ENCODE measurements at regions not wholly inside any gene's neighbourhood (a gene's known extent, or its start where the extent isn't known, plus 50 kb on each side); places are given as distances from the start of the nearest gene placed in this dataset.
"Not testable (repeated sequence)": the region's sequence is repeated elsewhere in the genome, so short reads cannot be mapped to it uniquely, and the experiment has no call there.

DNA sequence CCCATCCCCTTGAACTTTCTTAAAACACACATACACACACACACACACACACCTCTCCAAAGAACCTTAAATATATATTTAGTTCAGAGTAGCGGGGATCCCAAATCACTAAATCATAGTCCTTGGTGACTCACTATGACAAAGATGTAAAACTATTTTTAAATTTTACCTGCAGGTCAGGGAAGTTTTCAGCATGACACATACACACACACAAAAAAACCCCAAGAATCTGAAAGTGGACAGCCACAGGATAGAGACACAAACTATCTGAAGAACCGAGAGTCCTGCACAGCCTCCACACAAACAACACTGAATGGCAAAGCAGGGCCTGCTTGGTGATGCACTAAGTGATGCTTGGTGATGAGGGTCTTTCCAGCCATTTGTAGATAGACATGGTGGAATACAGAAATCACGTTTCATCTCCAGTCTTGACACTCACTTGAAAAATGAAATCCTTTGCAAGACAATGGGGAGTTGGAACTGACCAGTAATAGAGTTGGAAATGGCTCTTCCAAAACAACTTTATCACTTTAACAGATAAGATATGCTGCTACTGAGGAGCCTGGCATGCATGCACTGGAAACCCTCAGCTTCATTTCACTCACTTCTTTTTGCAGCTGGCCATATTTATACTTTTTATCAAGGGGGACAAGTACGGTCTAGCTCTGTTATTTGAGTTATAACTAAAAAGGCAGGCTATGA lies 307.3 kb downstream of the RAPGEF2 start:
- no peak for DNase-seq

DNA sequence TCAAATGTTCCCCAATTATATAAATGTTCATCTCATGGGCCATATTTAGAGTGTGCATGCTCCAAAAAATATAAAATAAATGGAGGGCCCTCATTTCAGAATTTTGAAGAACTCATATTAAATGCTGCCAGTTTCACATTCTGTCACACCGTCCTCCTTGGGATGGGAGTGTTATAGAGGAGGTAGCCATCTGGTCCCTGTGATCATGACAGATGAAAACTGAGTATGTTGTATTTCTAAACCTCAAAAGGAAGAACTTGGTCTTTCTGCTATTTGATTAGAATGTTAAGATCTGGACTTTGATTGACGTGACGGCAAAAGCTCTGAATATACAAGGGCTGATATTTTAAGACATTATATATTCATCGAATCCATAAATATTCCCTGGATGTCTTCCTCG lies 308.0 kb downstream of the RAPGEF2 start:
- DNase-seq, result no peak

- peak in 1 of 2 experiments; percentile 2 for DNase-seq
These were observed 310.5 kb downstream of the RAPGEF2 start for GRCh38 chr4:159413306-159413943.

- DNase-seq, result no peak
These were observed 311.4 kb downstream of the RAPGEF2 start for GRCh38 chr4:159414305-159414704.

- no peak for DNase-seq
These were observed 313.2 kb downstream of the RAPGEF2 start for GRCh38 chr4:159416073-159416472.

GRCh38 chr4:159416996-159417395 lies 314.1 kb downstream of the RAPGEF2 start:
- no peak for DNase-seq

GRCh38 chr4:159420162-159421057 lies 317.5 kb downstream of the RAPGEF2 start:
- DNase-seq, result no peak

DNA sequence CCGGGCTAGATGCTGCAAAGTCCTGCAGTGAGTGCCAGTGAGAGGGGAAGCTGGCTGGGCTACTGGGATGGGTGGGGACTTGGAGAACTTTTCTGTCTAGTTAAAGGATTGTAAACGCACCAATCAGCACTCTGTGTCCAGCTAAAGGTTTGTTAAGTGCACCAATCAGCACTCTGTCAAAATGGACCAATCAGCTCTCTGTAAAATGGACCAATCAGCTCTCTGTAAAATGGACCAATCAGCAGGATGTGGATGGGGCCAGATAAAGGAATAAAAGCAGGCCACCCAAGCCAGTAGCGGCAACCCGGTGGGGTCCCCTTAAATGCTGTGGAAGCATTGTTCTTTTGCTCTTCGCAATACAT lies 318.2 kb downstream of the RAPGEF2 start:
- not testable (repeated sequence) for DNase-seq

GRCh38 chr4:159422019-159422418 lies 319.1 kb downstream of the RAPGEF2 start:
- DNase-seq, result no peak

- no peak for DNase-seq
These were observed 319.7 kb downstream of the RAPGEF2 start for GRCh38 chr4:159422626-159423025.

DNA sequence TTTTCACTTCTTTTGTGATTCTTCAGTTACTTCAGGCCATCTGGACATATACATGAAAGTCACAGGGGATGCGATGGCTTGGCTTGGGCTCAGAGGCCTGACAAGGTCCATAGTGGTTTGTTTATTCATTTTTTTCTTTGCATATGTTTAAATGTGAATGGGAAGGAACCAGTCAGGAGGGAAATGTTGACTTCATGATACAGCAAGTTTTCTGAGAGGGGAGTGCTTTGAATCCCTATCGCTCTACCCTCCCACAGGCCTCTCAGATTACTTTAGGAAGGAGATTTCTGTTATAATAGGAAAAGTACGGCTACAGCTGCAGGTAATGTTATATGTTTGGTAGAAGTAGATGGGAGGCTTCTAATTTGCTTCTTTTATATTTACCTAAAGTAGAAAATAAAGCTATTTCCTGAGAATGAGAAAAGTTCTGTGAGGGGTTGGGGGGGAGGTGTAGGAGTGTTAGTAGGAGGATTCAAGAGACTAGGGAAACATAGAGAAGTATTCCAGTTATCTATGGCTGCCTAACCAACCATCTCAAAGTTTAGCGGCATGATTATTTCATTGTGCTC lies 322.9 kb downstream of the RAPGEF2 start:
- no peak for DNase-seq

GRCh38 chr4:159428293-159428692 lies 325.4 kb downstream of the RAPGEF2 start:
- no peak for DNase-seq

- DNase-seq, result no peak
These were observed 326.3 kb downstream of the RAPGEF2 start for GRCh38 chr4:159428975-159429692.

GRCh38 chr4:159429693-159430035 lies 326.8 kb downstream of the RAPGEF2 start:
- DNase-seq, result no peak

DNA sequence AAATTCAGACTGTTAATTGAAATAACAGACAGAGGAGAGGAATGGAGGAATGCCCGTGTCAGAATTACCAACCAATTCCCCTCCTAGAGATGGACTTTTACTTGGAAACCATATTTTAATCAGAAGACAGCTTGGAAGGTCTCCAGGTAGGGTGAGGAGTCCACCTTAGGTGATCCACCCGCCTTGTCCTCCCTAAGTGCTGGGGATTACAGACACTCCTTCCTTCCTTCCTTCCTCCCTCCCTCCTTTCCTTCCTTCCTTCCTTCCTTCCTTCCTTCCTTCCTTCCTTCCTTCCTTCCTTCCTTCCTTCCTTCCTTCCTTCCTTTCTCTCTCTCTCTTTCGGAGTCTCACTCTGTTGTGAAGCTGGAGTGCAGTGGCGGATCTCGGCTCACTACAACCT lies 328.0 kb downstream of the RAPGEF2 start:
- DNase-seq, result no peak

GRCh38 chr4:159432436-159432835 lies 329.6 kb downstream of the RAPGEF2 start:
- no peak for DNase-seq

GRCh38 chr4:159433337-159433736 lies 330.5 kb downstream of the RAPGEF2 start:
- DNase-seq, result no peak

- DNase-seq, result no peak
These were observed 331.4 kb downstream of the RAPGEF2 start for GRCh38 chr4:159434114-159434870.

- DNase-seq, result no peak
These were observed 332.0 kb downstream of the RAPGEF2 start for GRCh38 chr4:159434871-159435241.

DNA sequence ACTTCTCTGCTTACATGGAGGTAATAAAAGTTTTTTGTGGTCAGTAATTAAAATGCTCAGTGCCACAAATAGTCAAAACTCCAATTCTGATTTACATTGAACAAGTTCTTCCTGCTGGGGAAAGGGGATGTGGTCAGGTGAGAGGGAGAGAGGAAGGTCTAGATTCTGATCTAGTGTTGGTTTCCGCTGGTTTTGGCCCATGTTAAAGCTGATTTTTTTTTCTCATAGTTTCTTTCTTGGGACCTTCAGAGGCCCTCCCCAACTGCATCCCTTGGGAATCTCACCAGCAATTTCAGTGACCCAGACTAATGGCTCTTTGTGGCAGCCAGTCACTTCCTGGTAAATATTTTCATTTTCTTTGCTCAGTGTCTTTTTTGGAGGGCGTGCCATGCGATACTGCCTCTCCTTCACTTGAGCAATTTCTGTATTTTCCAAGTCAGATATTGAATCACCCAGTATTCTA lies 332.7 kb downstream of the RAPGEF2 start:
- DNase-seq, result no peak

GRCh38 chr4:159443975-159444374 lies 341.1 kb downstream of the RAPGEF2 start:
- no peak for DNase-seq

GRCh38 chr4:159444678-159445077 lies 341.8 kb downstream of the RAPGEF2 start:
- DNase-seq, result no peak

Measured in NCI-H2081 (cell line).